Pancreas (tissue), 10 donors: ENCODE measurements at regions not wholly inside any gene's neighbourhood (a gene's known extent, or its start where the extent isn't known, plus 50 kb on each side); places are given as distances from the start of the nearest gene placed in this dataset.
"Not testable (repeated sequence)": the region's sequence is repeated elsewhere in the genome, so short reads cannot be mapped to it uniquely, and the experiment has no call there.

Experiments used
- ATAC-seq, 4 donors: fragments of 200-7000 bp; cut with Tn5 transposase; one replicate each; pipeline versions ENCODE4 v1.8.0 to v1.9.1; 2020; ENCODE audit warnings: mild to moderate bottlenecking in 4 of 4, moderate library complexity in 4 of 4
- DNase-seq, 6 donors: peaks; one replicate each; pipeline ENCODE4 v3.0.0-alpha.2; 2020
- FAIRE-seq: peaks from 2 replicates; lab custom pipeline; 2012; peaks lifted over from hg19 to GRCh38; lab: Jason Lieb, UNC
- H3K27ac ChIP-seq, 4 donors: fragments of 200-600 bp; sonication (generic); 1 replicate in 3 of 4; 2 replicates in 1 of 4; pipeline versions ENCODE4 v1.5.0 to v1.8.0; 2020
- H3K27me3 ChIP-seq, 4 donors: fragments of 200-600 bp; one replicate each; pipeline ENCODE4 v1.8.0; 2021
- H3K36me3 ChIP-seq, 3 donors: fragments of 200-600 bp; sonication (generic) in 1 of 3; one replicate each; pipeline versions ENCODE4 v1.5.0 to v1.8.0; 2020 to 2021
- H3K4me1 ChIP-seq, 3 donors: fragments of 200-600 bp; one replicate each; pipeline ENCODE4 v1.8.0; 2021
- H3K4me3 ChIP-seq, 4 donors: fragments of 200-600 bp; sonication (generic) in 2 of 4; one replicate each; pipeline versions ENCODE4 v1.5.0 to v1.8.0; 2020 to 2021
- H3K9me3 ChIP-seq, 4 donors: fragments of 200-600 bp; one replicate each; pipeline ENCODE4 v1.8.0; 2021
- CTCF ChIP-seq, 4 donors: fragments of 200-600 bp; sonication (generic) in 3 of 4; IDR thresholded peaks; one replicate each; pipeline versions ENCODE4 v1.5.0 to v1.8.0; 2021; ENCODE audit warnings: antibody characterized with exemption in 4 of 4
- WGBS, 2 donors: extraction: QIAGEN DNeasy Blood & Tissue Kit; methylation state at CpG; one replicate each; pipeline ENCODE4 v1.1.7; 2013; 5-methylcytosine and 5-hydroxymethylcytosine counted together
- intact Hi-C, 3 donors: fragments of 100-400 bp; cut with DNase I; formaldehyde crosslinking; loops; one replicate each; pipeline versions ENCODE4 v1.11.1 to v1.14.2; 2022
- donor health status: healthy with polysubstance abuse.
- donor health status: DM: no; HTN: no; CAD: no; lungs with moderate emphysema.
- donor health status: DM: no; HTN: no; CAD: no.
- donor health status: control.
- donor health status: control.
- donor health status: Bipolar disorder and iron deficiency.
- donor health status: DM: yes; HTN: yes; CAD: no.
- donor health status: DM: no; HTN: no; CAD: no.
- donor health status: DM: no; HTN: no; CAD: no.
- donor health status: DM: yes; HTN: yes; CAD: no.

GRCh38 chr7:149334930-149335329 lies 72.9 kb downstream of the ZNF783 start:
- Histone ChIP-seq H3K27me3 (no peaks in the 10 kb centered on the region), H3K4me3 (no peak overlapping the region), H3K36me3 (no peaks in the 10 kb centered on the region), H3K9me3 (peaks cover 0 to 3% (median 0%) of the 10 kb centered on the region in 4 donors), H3K4me1 (no peaks in the 10 kb centered on the region), H3K27ac (no peak overlapping the region)
- no peak for FAIRE-seq
- TF ChIP-seq CTCF (IDR thresholded peaks at IDR 0.05): no peak
- WGBS, 2 donors: 37 to 48% methylated on average over 3 of the region's 3 CpGs
- DNase-seq: no peak
- no peak for ATAC-seq
- intact Hi-C loops: no loop called here

DNA sequence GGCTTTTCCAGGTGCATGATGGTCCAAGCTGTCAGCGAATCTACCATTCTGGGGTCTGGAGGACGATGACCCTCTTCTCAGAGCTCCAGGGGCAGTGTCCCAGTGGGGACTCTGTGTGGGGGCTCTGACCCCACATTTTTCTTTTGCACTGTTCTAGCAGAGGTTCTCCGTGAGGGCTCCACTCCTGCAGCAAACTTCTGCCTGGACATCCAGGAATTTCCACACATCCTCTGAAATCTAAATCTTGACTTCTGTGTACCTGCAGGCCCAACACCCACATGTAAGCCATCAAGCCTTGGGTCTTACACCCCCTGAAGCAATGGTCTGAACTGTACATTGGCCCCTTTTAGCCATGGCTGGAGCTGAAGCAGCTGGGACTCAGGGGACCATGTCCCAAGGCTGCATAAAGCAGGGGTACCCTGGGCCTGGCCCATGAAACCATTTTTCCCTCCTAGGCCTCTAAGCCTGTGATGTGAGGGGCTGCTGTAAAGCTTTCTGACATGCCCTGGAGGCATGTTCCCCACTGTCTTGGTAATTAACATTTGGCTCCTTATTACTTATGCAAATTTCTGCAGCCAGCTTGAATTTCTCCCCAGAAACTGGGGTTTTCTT lies 86.9 kb downstream of the ZNF783 start:
- Histone ChIP-seq H3K27me3 (no peaks in the 10 kb centered on the region), H3K27ac (no peak overlapping the region), H3K4me3 (no peak overlapping the region), H3K4me1 (no peaks in the 10 kb centered on the region), H3K36me3 (no peaks in the 10 kb centered on the region), H3K9me3 (no peaks in the 10 kb centered on the region)
- FAIRE-seq (no peak), DNase-seq (no peak), ATAC-seq (no peak)
- TF ChIP-seq CTCF (IDR thresholded peaks at IDR 0.05): no peak
- intact Hi-C loops: no loop called here
- WGBS, 2 donors: 52 to 60% methylated on average over 3 of the region's 3 CpGs

GRCh38 chr7:149353739-149354504 lies 91.9 kb downstream of the ZNF783 start:
- Histone ChIP-seq H3K4me3 (no peak overlapping the region), H3K9me3 (no peaks in the 10 kb centered on the region), H3K4me1 (no peaks in the 10 kb centered on the region), H3K36me3 (no peaks in the 10 kb centered on the region), H3K27me3 (no peaks in the 10 kb centered on the region), H3K27ac (no peak overlapping the region)
- ATAC-seq (peak in 2 of 4 donors; percentile 51 to 64), FAIRE-seq (no peak), DNase-seq (no peak)
- intact Hi-C loops: no loop called here
- no peak for TF ChIP-seq CTCF (IDR thresholded peaks at IDR 0.05)
- 32 to 36% methylated on average over 6 of the region's 6 CpGs for whole genome bisulfite sequencing, 2 donors

- FAIRE-seq, ATAC-seq, H3K36me3 ChIP-seq, DNase-seq, H3K4me1 ChIP-seq, H3K27ac ChIP-seq, H3K4me3 ChIP-seq, intact Hi-C loops, H3K27me3 ChIP-seq, H3K9me3 ChIP-seq: not testable (repeated sequence)
- WGBS, 2 donors: 88 to 92% methylated on average over 11 of the region's 11 CpGs
Measured at GRCh38 chr7:149355035-149355389, 93.0 kb downstream of the ZNF783 start.

DNA sequence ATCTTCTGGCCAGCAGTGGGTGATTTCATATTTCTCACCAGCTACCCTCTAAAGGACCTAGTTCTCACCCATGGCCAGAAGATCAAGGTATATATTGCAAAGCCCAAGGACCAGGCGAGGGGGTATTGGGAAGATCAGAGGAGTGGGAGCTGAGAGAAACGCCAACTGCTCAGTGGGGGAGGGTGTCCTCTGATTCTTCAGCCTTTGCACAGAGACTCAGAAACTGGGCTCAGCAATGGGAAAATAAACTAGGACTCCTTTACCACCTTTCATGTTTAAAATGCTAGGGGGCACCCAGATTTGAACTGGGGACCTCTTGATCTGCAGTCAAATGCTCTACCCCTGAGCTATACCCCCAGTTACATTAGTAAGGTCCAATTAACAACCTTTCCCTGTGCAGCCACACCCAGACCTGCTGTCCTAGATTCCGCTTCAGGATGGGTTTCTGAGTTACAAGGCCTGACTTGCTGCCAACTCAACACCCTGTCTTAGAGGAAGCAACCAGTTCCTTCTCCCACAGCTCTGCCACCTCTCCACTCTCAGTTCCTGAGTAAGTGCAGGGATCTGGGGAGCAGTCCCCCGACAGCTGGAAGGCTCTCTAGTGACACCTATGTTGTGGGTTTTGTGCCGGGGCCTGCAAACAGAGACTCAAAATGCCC lies 93.5 kb downstream of the ZNF783 start:
- FAIRE-seq (no peak), DNase-seq (no peak), ATAC-seq (no peak)
- intact Hi-C loops: no loop called here
- no peak overlapping the region for H3K27ac ChIP-seq
- H3K27me3 ChIP-seq: no peaks in the 10 kb centered on the region
- WGBS, 2 donors: 83 to 86% methylated on average over 5 of the region's 5 CpGs
- no peak overlapping the region for H3K4me3 ChIP-seq
- no peaks in the 10 kb centered on the region for H3K4me1 ChIP-seq
- no peak for TF ChIP-seq CTCF (IDR thresholded peaks at IDR 0.05)
- no peaks in the 10 kb centered on the region for H3K36me3 ChIP-seq
- no peaks in the 10 kb centered on the region for H3K9me3 ChIP-seq
